Activated T-cell treated with anti-CD3 and anti-CD28 coated beads, Interleukin-2, amount 50 U/mL, for 24 hours (primary cell): ENCODE measurements at regions not wholly inside any gene's neighbourhood (a gene's known extent, or its start where the extent isn't known, plus 50 kb on each side); places are given as distances from the start of the nearest gene placed in this dataset.
A peak's percentile ranks its signal among the peaks of the same experiment; 100 is the strongest.
"Not testable (repeated sequence)": the region's sequence is repeated elsewhere in the genome, so short reads cannot be mapped to it uniquely, and the experiment has no call there.

Experiments used
- DNase-seq: peaks from one replicate; pipeline ENCODE4 v3.0.0-alpha.2; 2020
- H3K27ac Mint-ChIP-seq: 2 replicates; pipeline ENCODE4 v1.8.0; 2020; ENCODE audit warnings: mild to moderate bottlenecking, mixed read lengths
- H3K27me3 Mint-ChIP-seq: 2 replicates; pipeline ENCODE4 v1.8.0; 2020; ENCODE audit warnings: mixed read lengths
- H3K36me3 Mint-ChIP-seq: 2 replicates; pipeline ENCODE4 v1.8.0; 2020; ENCODE audit warnings: low read depth, mixed read lengths
- H3K4me1 Mint-ChIP-seq: 2 replicates; pipeline ENCODE4 v1.8.0; 2020; ENCODE audit warnings: low read depth, mixed read lengths
- H3K4me3 Mint-ChIP-seq: 2 replicates; pipeline ENCODE4 v1.8.0; 2020; ENCODE audit warnings: mild to moderate bottlenecking, moderate library complexity, mixed read lengths
- H3K9me3 Mint-ChIP-seq: 2 replicates; pipeline ENCODE4 v1.8.0; 2020; ENCODE audit warnings: mixed read lengths

GRCh38 chr5:87184605-87185004, 83.1 kb upstream of the RASA1 start:
- Mint-ChIP-seq H3K9me3 (no peaks in the 10 kb centered on the region), H3K4me3 (no peak overlapping the region), H3K36me3 (no peaks in the 10 kb centered on the region), H3K27ac (no peak overlapping the region), H3K27me3 (no peaks in the 10 kb centered on the region), H3K4me1 (peaks cover 14% of the 10 kb centered on the region)
- DNase-seq: no peak

- H3K27me3 Mint-ChIP-seq: no peaks in the 10 kb centered on the region
- no peaks in the 10 kb centered on the region for H3K9me3 Mint-ChIP-seq
- H3K4me3 Mint-ChIP-seq: no peak overlapping the region
- peaks cover 14% of the 10 kb centered on the region for H3K4me1 Mint-ChIP-seq
- DNase-seq: no peak
- H3K36me3 Mint-ChIP-seq: no peaks in the 10 kb centered on the region
- no peak overlapping the region for H3K27ac Mint-ChIP-seq
These were observed 81.8 kb upstream of the RASA1 start for GRCh38 chr5:87185838-87186237.

GRCh38 chr5:87188391-87188790, 79.3 kb upstream of the RASA1 start:
- Mint-ChIP-seq H3K4me1 (peaks cover 15% of the 10 kb centered on the region), H3K36me3 (no peaks in the 10 kb centered on the region), H3K27me3 (no peaks in the 10 kb centered on the region), H3K4me3 (no peak overlapping the region), H3K27ac (no peak overlapping the region), H3K9me3 (no peaks in the 10 kb centered on the region)
- no peak for DNase-seq

- Mint-ChIP-seq H3K27me3 (no peaks in the 10 kb centered on the region), H3K27ac (no peak overlapping the region), H3K4me1 (peaks cover 26% of the 10 kb centered on the region), H3K9me3 (no peaks in the 10 kb centered on the region), H3K36me3 (no peaks in the 10 kb centered on the region), H3K4me3 (no peak overlapping the region)
- DNase-seq: no peak
These were observed 77.6 kb upstream of the RASA1 start for GRCh38 chr5:87190041-87190440.

- Mint-ChIP-seq H3K4me3 (no peak overlapping the region), H3K36me3 (no peaks in the 10 kb centered on the region), H3K27ac (no peak overlapping the region), H3K27me3 (no peaks in the 10 kb centered on the region), H3K4me1 (peaks cover 33% of the 10 kb centered on the region), H3K9me3 (no peaks in the 10 kb centered on the region)
- DNase-seq: no peak
These were observed 77.0 kb upstream of the RASA1 start for GRCh38 chr5:87190687-87191086.

GRCh38 chr5:87191645-87192044, 76.0 kb upstream of the RASA1 start:
- Mint-ChIP-seq H3K4me1 (peaks cover 36% of the 10 kb centered on the region), H3K9me3 (no peaks in the 10 kb centered on the region), H3K4me3 (no peak overlapping the region), H3K36me3 (no peaks in the 10 kb centered on the region), H3K27ac (no peak overlapping the region), H3K27me3 (no peaks in the 10 kb centered on the region)
- DNase-seq: no peak

GRCh38 chr5:87195104-87195591, 72.5 kb upstream of the RASA1 start:
- DNase-seq: no peak
- no peaks in the 10 kb centered on the region for H3K9me3 Mint-ChIP-seq
- peaks cover 36% of the 10 kb centered on the region for H3K4me1 Mint-ChIP-seq
- no peaks in the 10 kb centered on the region for H3K27me3 Mint-ChIP-seq
- peak overlapping the region; percentile 37 for H3K27ac Mint-ChIP-seq
- H3K36me3 Mint-ChIP-seq: no peaks in the 10 kb centered on the region
- H3K4me3 Mint-ChIP-seq: peak overlapping the region; percentile 26

GRCh38 chr5:87195616-87196015, 72.1 kb upstream of the RASA1 start:
- H3K27me3 Mint-ChIP-seq: no peaks in the 10 kb centered on the region
- H3K27ac Mint-ChIP-seq: peak overlapping the region; percentile 6
- no peaks in the 10 kb centered on the region for H3K36me3 Mint-ChIP-seq
- no peak overlapping the region for H3K4me3 Mint-ChIP-seq
- no peak for DNase-seq
- peaks cover 36% of the 10 kb centered on the region for H3K4me1 Mint-ChIP-seq
- H3K9me3 Mint-ChIP-seq: peaks cover 2% of the 10 kb centered on the region

GRCh38 chr5:87198010-87198409, 69.7 kb upstream of the RASA1 start:
- peaks cover 2% of the 10 kb centered on the region for H3K9me3 Mint-ChIP-seq
- no peak overlapping the region for H3K4me3 Mint-ChIP-seq
- H3K27me3 Mint-ChIP-seq: no peaks in the 10 kb centered on the region
- H3K27ac Mint-ChIP-seq: no peak overlapping the region
- peaks cover 23% of the 10 kb centered on the region for H3K4me1 Mint-ChIP-seq
- no peak for DNase-seq
- H3K36me3 Mint-ChIP-seq: no peaks in the 10 kb centered on the region

GRCh38 chr5:87199246-87199645, 68.4 kb upstream of the RASA1 start:
- not testable (repeated sequence) for H3K4me3 Mint-ChIP-seq, H3K27me3 Mint-ChIP-seq, H3K9me3 Mint-ChIP-seq, H3K27ac Mint-ChIP-seq, DNase-seq, H3K36me3 Mint-ChIP-seq
- peaks cover 15% of the 10 kb centered on the region for H3K4me1 Mint-ChIP-seq

GRCh38 chr5:87199704-87200103, 68.0 kb upstream of the RASA1 start:
- H3K27me3 Mint-ChIP-seq: not testable (repeated sequence)

GRCh38 chr5:87210076-87210475, 57.6 kb upstream of the RASA1 start:
- Mint-ChIP-seq H3K27ac (no peak overlapping the region), H3K27me3 (no peaks in the 10 kb centered on the region), H3K9me3 (peaks cover 5% of the 10 kb centered on the region), H3K36me3 (no peaks in the 10 kb centered on the region), H3K4me1 (peaks cover 11% of the 10 kb centered on the region), H3K4me3 (no peak overlapping the region)
- DNase-seq: no peak

More at GRCh38 chr5:87199704-87200103, 68.0 kb upstream of the RASA1 start:
- H3K27ac Mint-ChIP-seq, H3K9me3 Mint-ChIP-seq, H3K36me3 Mint-ChIP-seq, H3K4me3 Mint-ChIP-seq, DNase-seq: not testable (repeated sequence)
- H3K4me1 Mint-ChIP-seq: peaks cover 13% of the 10 kb centered on the region

GRCh38 chr5:87210743-87211142, 56.9 kb upstream of the RASA1 start:
- no peak for DNase-seq
- no peak overlapping the region for H3K4me3 Mint-ChIP-seq
- H3K27ac Mint-ChIP-seq: no peak overlapping the region
- H3K27me3 Mint-ChIP-seq: no peaks in the 10 kb centered on the region
- peaks cover 5% of the 10 kb centered on the region for H3K9me3 Mint-ChIP-seq
- H3K4me1 Mint-ChIP-seq: peaks cover 13% of the 10 kb centered on the region
- H3K36me3 Mint-ChIP-seq: no peaks in the 10 kb centered on the region

GRCh38 chr5:87211676-87212075, 56.0 kb upstream of the RASA1 start:
- H3K27me3 Mint-ChIP-seq: no peaks in the 10 kb centered on the region
- peaks cover 13% of the 10 kb centered on the region for H3K4me1 Mint-ChIP-seq
- H3K36me3 Mint-ChIP-seq: no peaks in the 10 kb centered on the region
- peaks cover 5% of the 10 kb centered on the region for H3K9me3 Mint-ChIP-seq
- no peak overlapping the region for H3K27ac Mint-ChIP-seq
- no peak for DNase-seq
- H3K4me3 Mint-ChIP-seq: no peak overlapping the region

- not testable (repeated sequence) for H3K4me3 Mint-ChIP-seq, DNase-seq, H3K9me3 Mint-ChIP-seq, H3K27me3 Mint-ChIP-seq, H3K27ac Mint-ChIP-seq, H3K36me3 Mint-ChIP-seq
- H3K4me1 Mint-ChIP-seq: peaks cover 13% of the 10 kb centered on the region
These were observed 55.5 kb upstream of the RASA1 start for GRCh38 chr5:87212183-87212582.

GRCh38 chr5:87217480-87217879, 50.2 kb upstream of the RASA1 start:
- H3K4me1 Mint-ChIP-seq, H3K9me3 Mint-ChIP-seq, H3K27ac Mint-ChIP-seq, H3K27me3 Mint-ChIP-seq, DNase-seq, H3K4me3 Mint-ChIP-seq, H3K36me3 Mint-ChIP-seq: not testable (repeated sequence)
